ENCODE measurements at regions not wholly inside any gene's neighbourhood (a gene's known extent, or its start where the extent isn't known, plus 50 kb on each side); places are given as distances from the start of the nearest gene placed in this dataset.

DNA sequence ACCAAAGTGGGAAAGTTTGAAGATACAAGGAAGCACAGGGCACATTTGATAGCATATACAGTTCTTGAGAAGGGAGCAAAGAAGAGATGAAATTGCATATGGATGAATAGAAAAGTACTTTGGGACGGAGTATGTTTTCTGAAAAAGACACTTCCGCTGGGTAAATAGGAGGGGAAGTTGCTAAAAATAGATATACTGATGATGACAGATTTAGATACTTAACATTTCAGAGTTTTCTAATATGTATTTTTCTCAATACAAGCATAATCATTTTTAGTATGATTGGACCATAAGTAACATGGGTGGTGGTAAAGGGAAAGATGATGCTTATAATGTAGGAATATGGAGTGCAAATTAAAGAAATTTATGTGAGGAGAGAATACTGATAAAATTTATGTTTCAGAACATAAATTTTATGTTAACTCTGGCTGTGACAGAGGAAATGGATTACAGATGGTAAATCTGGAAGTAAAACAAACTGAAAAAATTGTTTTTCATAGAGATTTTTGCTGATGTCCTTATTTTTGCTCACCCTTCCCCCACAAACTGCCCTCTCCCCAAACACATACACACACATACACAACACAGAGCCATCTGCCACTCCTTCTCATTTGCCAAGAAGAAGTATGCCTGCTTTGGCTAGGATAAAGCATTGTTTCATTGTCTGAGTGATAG, 583.9 kb upstream of the MIR17HG start:
- Histone ChIP-seq H3K9me2 (ENCODE audit: insufficient read depth) (no peaks in the 10 kb centered on the region; the same call in 1 of the 2 replicates), H3K36me3 (ENCODE audit: low read depth) (no peaks in the 10 kb centered on the region), H3K27ac (no peak overlapping the region), H3K4me2 (no peak overlapping the region), H4K20me1 (ENCODE audit: insufficient read depth) (no peaks in the 10 kb centered on the region), H3F3A (ENCODE audit: insufficient read depth, low read depth) (no peaks in the 10 kb centered on the region), H2AFZ (no peak overlapping the region), H3K4me3 (no peak overlapping the region), H3K9me3 (ENCODE audit: insufficient read depth, low read depth) (no peaks in the 10 kb centered on the region), H3K27me3 (ENCODE audit: insufficient read depth, low read depth) (no peaks in the 10 kb centered on the region), H3K79me2 (ENCODE audit: low read depth) (no peaks in the 10 kb centered on the region), H3K4me1 (replicated peaks; ENCODE audit: insufficient read depth) (no peaks in the 10 kb centered on the region)
- POLR2A ChIA-PET (ENCODE audit: unreplicated experiment): no interaction called here
- intact Hi-C loops (cut with micrococcal nuclease; ENCODE audit: unreplicated experiment): no loop called here
- DNase-seq: no peak
- TF ChIP-seq EZH2 (IDR thresholded peaks at IDR 0.05; ENCODE audit: low read depth): no peak
- TF ChIP-seq, protein P1, sequence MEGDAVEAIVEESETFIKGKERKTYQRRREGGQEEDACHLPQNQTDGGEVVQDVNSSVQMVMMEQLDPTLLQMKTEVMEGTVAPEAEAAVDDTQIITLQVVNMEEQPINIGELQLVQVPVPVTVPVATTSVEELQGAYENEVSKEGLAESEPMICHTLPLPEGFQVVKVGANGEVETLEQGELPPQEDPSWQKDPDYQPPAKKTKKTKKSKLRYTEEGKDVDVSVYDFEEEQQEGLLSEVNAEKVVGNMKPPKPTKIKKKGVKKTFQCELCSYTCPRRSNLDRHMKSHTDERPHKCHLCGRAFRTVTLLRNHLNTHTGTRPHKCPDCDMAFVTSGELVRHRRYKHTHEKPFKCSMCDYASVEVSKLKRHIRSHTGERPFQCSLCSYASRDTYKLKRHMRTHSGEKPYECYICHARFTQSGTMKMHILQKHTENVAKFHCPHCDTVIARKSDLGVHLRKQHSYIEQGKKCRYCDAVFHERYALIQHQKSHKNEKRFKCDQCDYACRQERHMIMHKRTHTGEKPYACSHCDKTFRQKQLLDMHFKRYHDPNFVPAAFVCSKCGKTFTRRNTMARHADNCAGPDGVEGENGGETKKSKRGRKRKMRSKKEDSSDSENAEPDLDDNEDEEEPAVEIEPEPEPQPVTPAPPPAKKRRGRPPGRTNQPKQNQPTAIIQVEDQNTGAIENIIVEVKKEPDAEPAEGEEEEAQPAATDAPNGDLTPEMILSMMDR (conservative IDR thresholded peaks at IDR 0.05): no peak
- CTCF ChIA-PET: no interaction called here
- BruUV-seq (replicated peaks): no TSS peak

DNA sequence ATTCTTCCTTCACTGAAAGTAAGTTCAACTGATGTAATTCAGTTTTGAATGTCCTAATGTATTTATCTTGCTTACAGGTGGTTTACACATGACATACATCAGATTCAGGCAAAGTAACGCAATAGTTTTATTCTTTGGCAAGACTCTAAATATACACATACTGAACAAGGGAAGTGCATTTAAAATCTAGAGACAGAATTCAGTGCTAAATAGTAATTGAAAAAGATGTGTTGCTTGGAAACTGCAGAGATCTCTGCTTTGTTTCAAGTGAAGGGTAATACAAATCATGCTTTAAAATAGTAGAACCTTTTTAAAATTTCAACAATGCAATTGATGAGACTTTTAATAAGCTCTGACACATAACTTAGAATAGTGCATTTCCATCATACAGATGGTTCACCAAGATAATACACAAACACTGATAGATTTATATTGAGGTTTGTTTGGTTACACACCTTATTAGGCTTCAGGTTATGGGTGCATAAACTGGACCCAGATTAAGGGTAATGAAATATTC, 581.0 kb upstream of the MIR17HG start:
- H3F3A ChIP-seq (ENCODE audit: insufficient read depth, low read depth): no peaks in the 10 kb centered on the region
- no peak overlapping the region for H3K27ac ChIP-seq
- H3K79me2 ChIP-seq (ENCODE audit: low read depth): no peaks in the 10 kb centered on the region
- POLR2A ChIA-PET (ENCODE audit: unreplicated experiment): no interaction called here
- BruUV-seq (replicated peaks): no TSS peak
- CTCF ChIA-PET: no interaction called here
- H4K20me1 ChIP-seq (ENCODE audit: insufficient read depth): no peaks in the 10 kb centered on the region
- H3K9me3 ChIP-seq (ENCODE audit: insufficient read depth, low read depth): no peaks in the 10 kb centered on the region
- no peak overlapping the region for H2AFZ ChIP-seq
- no peaks in the 10 kb centered on the region for H3K36me3 ChIP-seq (ENCODE audit: low read depth)
- no peaks in the 10 kb centered on the region; the same call in 1 of the 2 replicates for H3K9me2 ChIP-seq (ENCODE audit: insufficient read depth)
- no peaks in the 10 kb centered on the region for H3K4me1 ChIP-seq (replicated peaks; ENCODE audit: insufficient read depth)
- H3K4me2 ChIP-seq: no peak overlapping the region
- DNase-seq: no peak
- TF ChIP-seq, protein P1 (conservative IDR thresholded peaks at IDR 0.05): no peak
- no peak for TF ChIP-seq EZH2 (IDR thresholded peaks at IDR 0.05; ENCODE audit: low read depth)
- no peaks in the 10 kb centered on the region for H3K27me3 ChIP-seq (ENCODE audit: insufficient read depth, low read depth)
- intact Hi-C loops (cut with micrococcal nuclease; ENCODE audit: unreplicated experiment): no loop called here
- H3K4me3 ChIP-seq: no peak overlapping the region

DNA sequence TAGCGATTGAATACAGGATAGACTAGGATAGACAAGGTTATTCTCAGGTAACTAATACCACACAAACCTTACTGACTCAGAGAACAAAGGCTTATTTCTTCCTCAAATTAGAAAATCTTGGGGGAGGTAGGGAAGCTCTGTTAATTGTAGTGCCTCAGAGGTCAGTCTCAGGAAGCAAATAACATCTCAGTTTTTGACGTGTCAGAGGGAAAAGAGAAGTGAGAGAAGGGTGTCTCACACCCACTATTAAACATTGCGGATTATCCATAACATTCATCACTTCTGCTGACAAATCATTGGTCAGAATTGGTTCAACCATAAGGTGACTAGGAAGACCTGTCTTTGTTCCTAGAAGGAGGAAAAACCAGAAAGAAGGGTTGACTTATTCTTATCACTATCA, 579.4 kb upstream of the MIR17HG start:
- Histone ChIP-seq H3F3A (ENCODE audit: insufficient read depth, low read depth) (no peaks in the 10 kb centered on the region), H3K9me3 (ENCODE audit: insufficient read depth, low read depth) (no peaks in the 10 kb centered on the region), H3K4me1 (replicated peaks; ENCODE audit: insufficient read depth) (no peaks in the 10 kb centered on the region), H3K27me3 (ENCODE audit: insufficient read depth, low read depth) (no peaks in the 10 kb centered on the region), H3K36me3 (ENCODE audit: low read depth) (no peaks in the 10 kb centered on the region), H3K79me2 (ENCODE audit: low read depth) (no peaks in the 10 kb centered on the region), H3K4me3 (no peak overlapping the region), H2AFZ (no peak overlapping the region), H3K9me2 (ENCODE audit: insufficient read depth) (no peaks in the 10 kb centered on the region; the same call in 1 of the 2 replicates), H3K4me2 (no peak overlapping the region), H4K20me1 (ENCODE audit: insufficient read depth) (no peaks in the 10 kb centered on the region), H3K27ac (no peak overlapping the region)
- POLR2A ChIA-PET (ENCODE audit: unreplicated experiment): no interaction called here
- no peak for DNase-seq
- TF ChIP-seq EZH2 (IDR thresholded peaks at IDR 0.05; ENCODE audit: low read depth): no peak
- TF ChIP-seq, protein P1 (conservative IDR thresholded peaks at IDR 0.05): no peak
- no TSS peak for BruUV-seq (replicated peaks)
- intact Hi-C loops (cut with micrococcal nuclease; ENCODE audit: unreplicated experiment): no loop called here
- CTCF ChIA-PET: no interaction called here
